ENCODE measurements at regions not wholly inside any gene's neighbourhood (a gene's known extent, or its start where the extent isn't known, plus 50 kb on each side); places are given as distances from the start of the nearest gene placed in this dataset.

DNA sequence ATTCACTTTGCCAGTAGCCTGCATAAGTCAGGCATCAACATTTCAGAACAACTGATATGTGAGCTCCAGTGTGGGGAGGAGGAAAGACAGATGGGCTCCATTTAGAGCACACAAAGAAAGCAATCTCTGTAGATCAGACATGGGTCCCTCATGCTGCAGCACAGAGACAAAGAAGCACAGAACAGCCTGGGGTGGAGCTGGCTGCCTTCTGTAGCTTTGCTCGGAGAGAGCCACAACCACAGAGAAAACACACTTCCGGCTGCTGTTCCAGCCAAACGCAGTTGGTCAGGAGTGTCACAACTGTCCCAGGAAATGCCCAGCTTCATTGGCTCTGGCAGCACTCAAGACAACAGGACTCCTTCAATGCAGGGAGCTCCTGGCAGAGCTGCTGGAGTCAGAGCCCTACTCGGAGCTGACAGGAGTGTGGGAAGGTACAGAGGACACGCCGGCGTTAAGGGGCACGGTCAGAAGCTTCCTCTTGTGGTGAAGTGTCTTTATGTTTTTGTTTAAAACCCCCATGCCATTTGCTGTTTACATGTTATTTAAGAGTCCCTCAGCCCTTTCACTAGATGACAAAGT, 494.4 kb downstream of the TCERG1L start:
- WGBS, 10 experiments, result 0 to 100% (median 73%) methylated on average over 1 to 7 of the region's 8 CpGs; no CpG with 5 or more reads in 1 of the 10 experiments
- in situ Hi-C loops (cut with MboI; ENCODE audit: low pct_unique_long_range_greater_than_20kb in 2 of 9, low sequenced_read_pairs in 9 of 9, unreplicated experiment in 9 of 9), result loop anchor here in 1 of 9 experiments (25.0 kb wide), 1 partner anchor 130 kb away; no protein-coding TSS in a partner anchor
- no peaks in the 10 kb centered on the region for H3K4me1 ChIP-seq (replicated peaks in 1 of 2)
- H3K27ac ChIP-seq, result no peak overlapping the region
- H3K4me3 ChIP-seq, result no peak overlapping the region
- ATAC-seq (replicated peaks in 6 of 8), result no peak

- Histone ChIP-seq H3K4me3 (no peak overlapping the region), H3K4me1 (replicated peaks in 1 of 2) (no peaks in the 10 kb centered on the region), H3K27ac (no peak overlapping the region)
- 0 to 90% (median 70%) methylated on average over 1 to 4 of the region's 6 CpGs; no CpG with 5 or more reads in 3 of the 10 experiments for WGBS, 10 experiments
- in situ Hi-C loops (cut with MboI; ENCODE audit: low pct_unique_long_range_greater_than_20kb in 2 of 9, low sequenced_read_pairs in 9 of 9, unreplicated experiment in 9 of 9), result loop anchor here in 1 of 9 experiments (25.0 kb wide), 1 partner anchor 130 kb away; no protein-coding TSS in a partner anchor
- no peak for ATAC-seq (replicated peaks in 6 of 8)
These were observed 493.8 kb downstream of the TCERG1L start for GRCh38 chr10:130817674-130818073.

DNA sequence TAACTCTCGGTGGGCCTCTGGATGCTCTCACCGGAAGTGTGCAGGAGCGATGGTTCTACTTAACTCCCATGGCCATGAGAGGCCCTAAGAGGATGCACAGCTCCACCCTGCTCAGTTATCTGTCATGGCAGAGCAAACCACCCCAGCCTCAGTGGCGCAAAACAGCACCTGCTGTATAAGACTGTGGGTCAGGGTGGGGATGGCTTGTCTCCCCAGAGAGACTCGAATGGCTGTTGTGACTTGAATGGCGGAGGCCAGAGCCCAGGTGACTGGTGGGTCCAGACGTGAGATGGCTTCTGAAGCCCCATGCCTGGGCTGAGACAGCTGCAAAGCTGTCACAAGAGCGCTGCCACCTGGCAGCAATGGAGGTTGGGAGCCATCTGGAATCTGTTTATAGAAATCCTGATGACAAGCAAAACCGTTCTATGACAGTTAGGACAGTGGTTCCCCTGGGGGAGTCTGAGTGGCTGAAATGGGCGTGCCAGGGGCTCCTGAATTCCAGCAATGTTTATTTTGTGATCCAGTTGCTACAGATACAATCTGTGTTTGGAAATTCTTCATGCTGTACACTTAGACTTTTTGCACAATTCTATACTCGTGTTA, 490.5 kb downstream of the TCERG1L start:
- WGBS, 10 experiments, result 0 to 94% (median 57%) methylated on average over 1 to 7 of the region's 11 CpGs; no CpG with 5 or more reads in 1 of the 10 experiments
- in situ Hi-C loops (cut with MboI; ENCODE audit: low pct_unique_long_range_greater_than_20kb in 2 of 9, low sequenced_read_pairs in 9 of 9, unreplicated experiment in 9 of 9), result loop anchor here in 1 of 9 experiments (25.0 kb wide), 1 partner anchor 134 kb away; no protein-coding TSS in a partner anchor
- H3K27ac ChIP-seq, result no peak overlapping the region
- H3K4me1 ChIP-seq (replicated peaks in 1 of 2), result no peaks in the 10 kb centered on the region
- no peak overlapping the region for H3K4me3 ChIP-seq
- ATAC-seq (replicated peaks in 6 of 8), result peak in 1 of 8 experiments; percentile 27

GRCh38 chr10:130824230-130825014, 487.1 kb downstream of the TCERG1L start:
- H3K4me1 ChIP-seq (replicated peaks in 1 of 2), result no peaks in the 10 kb centered on the region
- 0 to 80% (median 45%) methylated on average over 1 to 2 of the region's 4 CpGs; no CpG with 5 or more reads in 3 of the 10 experiments for WGBS, 10 experiments
- ATAC-seq (replicated peaks in 6 of 8), result no peak
- in situ Hi-C loops (cut with MboI; ENCODE audit: low pct_unique_long_range_greater_than_20kb in 2 of 9, low sequenced_read_pairs in 9 of 9, unreplicated experiment in 9 of 9), result loop anchor here in 1 of 9 experiments (25.0 kb wide), 1 partner anchor 137 kb away; no protein-coding TSS in a partner anchor
- no peak overlapping the region for H3K27ac ChIP-seq
- H3K4me3 ChIP-seq, result no peak overlapping the region

DNA sequence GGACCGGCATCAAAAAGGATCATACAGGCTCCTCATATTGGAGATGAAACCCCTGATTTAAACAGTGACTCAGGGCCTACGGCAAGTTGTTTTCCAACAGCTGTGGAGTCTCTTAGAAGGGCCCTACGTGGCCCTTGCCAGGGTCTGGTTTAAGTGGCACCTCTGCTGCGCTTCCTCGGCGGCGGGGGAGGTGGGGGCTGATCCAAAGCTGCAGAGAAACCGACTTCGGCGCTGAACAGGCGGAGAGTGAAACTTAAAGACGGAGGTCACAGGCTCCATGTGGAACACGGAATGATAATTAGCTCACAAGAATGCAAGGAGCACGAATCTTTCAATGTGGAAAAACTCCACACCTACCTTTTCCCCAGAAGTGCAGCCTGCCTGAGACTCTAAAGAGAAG, 477.9 kb downstream of the TCERG1L start:
- Histone ChIP-seq H3K4me1 (replicated peaks in 1 of 2) (no peaks in the 10 kb centered on the region), H3K27ac (no peak overlapping the region), H3K4me3 (no peak overlapping the region)
- 5 to 87% (median 57%) methylated on average over 1 to 8 of the region's 14 CpGs; no CpG with 5 or more reads in 2 of the 10 experiments for WGBS, 10 experiments
- in situ Hi-C loops (cut with MboI; ENCODE audit: low pct_unique_long_range_greater_than_20kb in 2 of 9, low sequenced_read_pairs in 9 of 9, unreplicated experiment in 9 of 9), result no loop called here
- no peak for ATAC-seq (replicated peaks in 6 of 8)

GRCh38 chr10:130834170-130834569, 477.4 kb downstream of the TCERG1L start:
- no peak for ATAC-seq (replicated peaks in 6 of 8)
- Histone ChIP-seq H3K4me3 (no peak overlapping the region), H3K4me1 (replicated peaks in 1 of 2) (no peaks in the 10 kb centered on the region), H3K27ac (no peak overlapping the region)
- in situ Hi-C loops (cut with MboI; ENCODE audit: low pct_unique_long_range_greater_than_20kb in 2 of 9, low sequenced_read_pairs in 9 of 9, unreplicated experiment in 9 of 9), result no loop called here
- WGBS, 10 experiments, result 20 to 75% (median 63%) methylated on average over 1 to 14 of the region's 15 CpGs; no CpG with 5 or more reads in 5 of the 10 experiments

DNA sequence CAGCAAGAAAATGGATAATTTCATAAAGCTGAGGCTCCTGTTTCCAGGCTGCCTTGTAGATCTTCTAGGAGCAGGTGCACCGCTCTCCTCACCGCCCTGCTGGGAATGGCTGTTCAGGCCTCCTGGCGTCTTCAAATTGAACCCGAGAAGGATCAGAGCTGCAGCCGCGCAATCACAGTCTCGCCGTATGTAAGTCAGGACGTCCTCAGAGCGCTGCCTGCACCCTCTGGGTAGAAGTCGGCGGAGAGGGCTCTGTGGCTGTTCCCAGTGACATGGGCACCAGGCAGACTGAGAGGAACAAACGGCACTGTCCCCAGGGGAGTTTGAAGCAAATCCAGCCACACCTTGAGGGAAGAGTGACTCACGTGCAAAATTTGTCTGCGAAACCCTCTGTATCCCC, 476.9 kb downstream of the TCERG1L start:
- in situ Hi-C loops (cut with MboI; ENCODE audit: low pct_unique_long_range_greater_than_20kb in 2 of 9, low sequenced_read_pairs in 9 of 9, unreplicated experiment in 9 of 9), result no loop called here
- H3K27ac ChIP-seq, result no peak overlapping the region
- no peaks in the 10 kb centered on the region for H3K4me1 ChIP-seq (replicated peaks in 1 of 2)
- WGBS, 10 experiments, result 27 to 87% (median 79%) methylated on average over 1 to 10 of the region's 15 CpGs; no CpG with 5 or more reads in 1 of the 10 experiments
- ATAC-seq (replicated peaks in 6 of 8), result no peak
- H3K4me3 ChIP-seq, result no peak overlapping the region

GRCh38 chr10:130835068-130835467, 476.5 kb downstream of the TCERG1L start:
- Histone ChIP-seq H3K4me1 (replicated peaks in 1 of 2) (no peaks in the 10 kb centered on the region), H3K4me3 (no peak overlapping the region), H3K27ac (no peak overlapping the region)
- in situ Hi-C loops (cut with MboI; ENCODE audit: low pct_unique_long_range_greater_than_20kb in 2 of 9, low sequenced_read_pairs in 9 of 9, unreplicated experiment in 9 of 9), result no loop called here
- WGBS, 10 experiments, result 50 to 64% methylated on average over 1 to 2 of the region's 5 CpGs; no CpG with 5 or more reads in 8 of the 10 experiments
- no peak for ATAC-seq (replicated peaks in 6 of 8)

DNA sequence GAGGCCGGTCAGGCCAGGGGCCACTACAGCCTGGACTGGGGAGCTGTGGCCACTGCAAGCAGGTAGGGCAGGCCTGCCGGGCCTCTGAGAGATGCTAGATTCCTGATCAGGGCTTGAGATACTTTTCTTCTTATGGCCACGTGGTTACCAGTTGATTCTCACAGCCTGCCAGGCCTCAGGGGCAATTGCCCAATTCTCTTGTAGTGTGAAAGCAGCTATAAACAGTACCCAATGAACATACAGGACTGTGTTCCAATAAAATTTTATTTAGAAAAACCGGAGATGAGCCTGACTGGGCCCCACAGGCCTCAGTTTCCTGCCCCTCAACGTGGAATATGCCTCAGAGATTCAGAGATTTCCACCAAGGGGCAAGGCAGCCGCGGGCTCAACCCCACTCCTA, 475.2 kb downstream of the TCERG1L start:
- Histone ChIP-seq H3K27ac (no peak overlapping the region), H3K4me1 (replicated peaks in 1 of 2) (no peaks in the 10 kb centered on the region), H3K4me3 (no peak overlapping the region)
- no peak for ATAC-seq (replicated peaks in 6 of 8)
- 24 to 78% (median 49%) methylated on average over 2 to 6 of the region's 7 CpGs; no CpG with 5 or more reads in 5 of the 10 experiments for WGBS, 10 experiments
- in situ Hi-C loops (cut with MboI; ENCODE audit: low pct_unique_long_range_greater_than_20kb in 2 of 9, low sequenced_read_pairs in 9 of 9, unreplicated experiment in 9 of 9), result no loop called here

- H3K4me3 ChIP-seq, result no peak overlapping the region
- H3K4me1 ChIP-seq (replicated peaks in 1 of 2), result no peaks in the 10 kb centered on the region
- in situ Hi-C loops (cut with MboI; ENCODE audit: low pct_unique_long_range_greater_than_20kb in 2 of 9, low sequenced_read_pairs in 9 of 9, unreplicated experiment in 9 of 9), result no loop called here
- 0 to 80% (median 31%) methylated on average over 1 to 10 of the region's 12 CpGs; no CpG with 5 or more reads in 1 of the 10 experiments for WGBS, 10 experiments
- no peak for ATAC-seq (replicated peaks in 6 of 8)
- no peak overlapping the region for H3K27ac ChIP-seq
These were observed 468.4 kb downstream of the TCERG1L start for GRCh38 chr10:130843051-130843653.

- ATAC-seq (replicated peaks in 6 of 8), result peak in 3 of 8 experiments; percentile 33 to 70 (median 69)
- WGBS, 10 experiments, result 0 to 89% (median 39%) methylated on average over 1 to 7 of the region's 7 CpGs; no CpG with 5 or more reads in 1 of the 10 experiments
- H3K27ac ChIP-seq, result no peak overlapping the region
- in situ Hi-C loops (cut with MboI; ENCODE audit: low pct_unique_long_range_greater_than_20kb in 2 of 9, low sequenced_read_pairs in 9 of 9, unreplicated experiment in 9 of 9), result no loop called here
- no peaks in the 10 kb centered on the region for H3K4me1 ChIP-seq (replicated peaks in 1 of 2)
- H3K4me3 ChIP-seq, result no peak overlapping the region
These were observed 467.2 kb downstream of the TCERG1L start for GRCh38 chr10:130844310-130844709.

GRCh38 chr10:130847170-130847569, 464.4 kb downstream of the TCERG1L start:
- no peak for ATAC-seq (replicated peaks in 6 of 8)
- WGBS, 10 experiments, result 0 to 22% (median 7%) methylated on average over 1 of the region's 1 CpG; no CpG with 5 or more reads in 4 of the 10 experiments
- Histone ChIP-seq H3K4me1 (replicated peaks in 1 of 2) (no peaks in the 10 kb centered on the region), H3K27ac (no peak overlapping the region), H3K4me3 (no peak overlapping the region)
- in situ Hi-C loops (cut with MboI; ENCODE audit: low pct_unique_long_range_greater_than_20kb in 2 of 9, low sequenced_read_pairs in 9 of 9, unreplicated experiment in 9 of 9), result no loop called here

- ATAC-seq (replicated peaks in 6 of 8), result no peak
- Histone ChIP-seq H3K4me1 (replicated peaks in 1 of 2) (no peaks in the 10 kb centered on the region), H3K27ac (no peak overlapping the region), H3K4me3 (no peak overlapping the region)
- WGBS, 10 experiments, result 0 to 83% (median 38%) methylated on average over 1 to 3 of the region's 3 CpGs; no CpG with 5 or more reads in 3 of the 10 experiments
- in situ Hi-C loops (cut with MboI; ENCODE audit: low pct_unique_long_range_greater_than_20kb in 2 of 9, low sequenced_read_pairs in 9 of 9, unreplicated experiment in 9 of 9), result no loop called here
These were observed 462.7 kb downstream of the TCERG1L start for GRCh38 chr10:130848855-130849254.
